Body of pancreas (tissue), 4 donors: ENCODE measurements at regions not wholly inside any gene's neighbourhood (a gene's known extent, or its start where the extent isn't known, plus 50 kb on each side); places are given as distances from the start of the nearest gene placed in this dataset.

Experiments used
- POLR2A ChIP-seq, 3 donors: fragments of 450-650 bp; IDR thresholded peaks; one replicate each; pipeline ENCODE4 v1.6.1; 2016; ENCODE audit warnings: antibody characterized with exemption in 3 of 3, mild to moderate bottlenecking in 2 of 3
- TF ChIP-seq, protein P1 (sequence below), 7 experiments: fragments of 450-650 bp in 4 of 7; fragments of 200-600 bp in 3 of 7; sonication (generic) in 3 of 7; IDR thresholded peaks; one replicate each; pipeline ENCODE4 v1.5.1; 2016 to 2019; ENCODE audit warnings: antibody characterized with exemption in 7 of 7

- no peak for TF ChIP-seq POLR2A (IDR thresholded peaks at IDR 0.05)
- TF ChIP-seq, protein P1, sequence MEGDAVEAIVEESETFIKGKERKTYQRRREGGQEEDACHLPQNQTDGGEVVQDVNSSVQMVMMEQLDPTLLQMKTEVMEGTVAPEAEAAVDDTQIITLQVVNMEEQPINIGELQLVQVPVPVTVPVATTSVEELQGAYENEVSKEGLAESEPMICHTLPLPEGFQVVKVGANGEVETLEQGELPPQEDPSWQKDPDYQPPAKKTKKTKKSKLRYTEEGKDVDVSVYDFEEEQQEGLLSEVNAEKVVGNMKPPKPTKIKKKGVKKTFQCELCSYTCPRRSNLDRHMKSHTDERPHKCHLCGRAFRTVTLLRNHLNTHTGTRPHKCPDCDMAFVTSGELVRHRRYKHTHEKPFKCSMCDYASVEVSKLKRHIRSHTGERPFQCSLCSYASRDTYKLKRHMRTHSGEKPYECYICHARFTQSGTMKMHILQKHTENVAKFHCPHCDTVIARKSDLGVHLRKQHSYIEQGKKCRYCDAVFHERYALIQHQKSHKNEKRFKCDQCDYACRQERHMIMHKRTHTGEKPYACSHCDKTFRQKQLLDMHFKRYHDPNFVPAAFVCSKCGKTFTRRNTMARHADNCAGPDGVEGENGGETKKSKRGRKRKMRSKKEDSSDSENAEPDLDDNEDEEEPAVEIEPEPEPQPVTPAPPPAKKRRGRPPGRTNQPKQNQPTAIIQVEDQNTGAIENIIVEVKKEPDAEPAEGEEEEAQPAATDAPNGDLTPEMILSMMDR (IDR thresholded peaks at IDR 0.05): no peak
Measured at GRCh38 chr2:7882296-7882695, 799.6 kb upstream of the ID2 start.
